BLaER1 (cell line): ENCODE measurements at regions not wholly inside any gene's neighbourhood (a gene's known extent, or its start where the extent isn't known, plus 50 kb on each side); places are given as distances from the start of the nearest gene placed in this dataset.

Source experiments
- H3K27ac ChIP-seq: shearing (Covaris generic); formaldehyde crosslinking; 2 replicates; pipeline ENCODE4 v1.8.1; 2022
- H3K27me3 ChIP-seq: shearing (Covaris generic); formaldehyde crosslinking; 2 replicates; pipeline ENCODE4 v1.8.1; 2022
- H3K36me3 ChIP-seq: shearing (Covaris generic); formaldehyde crosslinking; 2 replicates; pipeline ENCODE4 v1.8.1; 2022
- H3K4me1 ChIP-seq: shearing (Covaris generic); formaldehyde crosslinking; 2 replicates; pipeline ENCODE4 v1.8.1; 2022
- H3K4me2 ChIP-seq: shearing (Covaris generic); formaldehyde crosslinking; 2 replicates; pipeline ENCODE4 v1.8.1; 2022
- H3K4me3 ChIP-seq: shearing (Covaris generic); formaldehyde crosslinking; 2 replicates; pipeline ENCODE4 v1.8.1; 2022
- H3K9ac ChIP-seq: shearing (Covaris generic); formaldehyde crosslinking; 2 replicates; pipeline ENCODE4 v1.8.1; 2022
- H3K9me3 ChIP-seq: shearing (Covaris generic); formaldehyde crosslinking; 2 replicates; pipeline ENCODE4 v1.8.1; 2022
- H4K20me1 ChIP-seq: shearing (Covaris generic); formaldehyde crosslinking; 2 replicates; pipeline ENCODE4 v1.8.1; 2022
- Cebpa-rat ChIP-seq: shearing (Covaris generic); IDR thresholded peaks from 2 replicates; pipeline ENCODE4 v1.8.1; 2022

DNA sequence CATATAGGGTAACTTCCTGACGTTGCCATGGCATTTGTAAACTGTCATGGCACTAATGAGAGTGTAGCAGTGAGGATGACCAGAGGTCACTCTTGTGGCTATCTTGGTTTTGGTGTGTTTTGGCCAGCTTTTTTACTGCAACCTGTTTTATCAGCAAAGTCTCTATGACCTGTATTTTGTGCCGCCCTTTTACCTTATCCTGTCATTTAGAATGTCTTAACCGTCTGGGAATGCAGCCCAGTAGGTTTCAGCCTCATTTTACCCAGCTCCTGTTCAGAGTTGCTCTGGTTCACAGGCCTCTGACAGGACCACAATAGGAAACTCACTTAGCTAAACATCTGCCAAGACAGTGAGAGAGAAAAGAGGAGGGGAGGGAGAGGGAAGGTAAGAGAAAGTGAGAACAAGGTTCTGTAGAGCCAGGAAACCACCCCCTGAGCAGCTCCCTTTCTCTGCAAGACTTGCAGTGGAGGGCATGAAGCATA lies 64.8 kb upstream of the PLEKHG3 start:
- no peak for TF ChIP-seq Cebpa-rat
- Histone ChIP-seq H3K4me3 (no peak overlapping the region), H3K4me1 (peaks cover 5% of the 10 kb centered on the region; the same call in 1 of the 2 replicates), H3K4me2 (no peak overlapping the region), H3K36me3 (no peaks in the 10 kb centered on the region), H3K9me3 (0 out of 2 replicates have a peak, but pooled peaks cover 6% of the 10 kb centered on the region), H4K20me1 (no peaks in the 10 kb centered on the region), H3K9ac (no peak overlapping the region), H3K27ac (no peak overlapping the region), H3K27me3 (no peaks in the 10 kb centered on the region)

DNA sequence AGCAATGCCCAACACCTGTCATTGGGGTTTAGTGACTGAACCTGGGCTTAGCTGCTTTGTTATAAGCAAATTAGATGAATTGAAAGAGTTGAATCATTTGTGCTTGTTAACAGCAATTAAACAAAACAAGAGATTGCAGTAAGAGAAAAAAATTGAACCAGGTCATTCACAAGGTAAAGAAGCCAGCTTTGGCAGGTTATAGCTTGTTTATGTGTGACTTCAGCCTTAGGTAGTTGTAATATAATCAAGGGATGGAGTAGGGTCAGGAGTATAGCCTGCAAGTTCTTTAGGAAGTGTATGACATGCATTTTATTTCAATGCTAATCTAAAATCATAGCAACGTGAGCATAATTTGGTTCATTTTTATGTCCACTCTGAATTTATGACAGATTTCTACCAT lies 63.4 kb upstream of the PLEKHG3 start:
- H3K4me3 ChIP-seq: no peak overlapping the region
- TF ChIP-seq Cebpa-rat: no peak
- peaks cover 5% of the 10 kb centered on the region; the same call in 1 of the 2 replicates for H3K4me1 ChIP-seq

DNA sequence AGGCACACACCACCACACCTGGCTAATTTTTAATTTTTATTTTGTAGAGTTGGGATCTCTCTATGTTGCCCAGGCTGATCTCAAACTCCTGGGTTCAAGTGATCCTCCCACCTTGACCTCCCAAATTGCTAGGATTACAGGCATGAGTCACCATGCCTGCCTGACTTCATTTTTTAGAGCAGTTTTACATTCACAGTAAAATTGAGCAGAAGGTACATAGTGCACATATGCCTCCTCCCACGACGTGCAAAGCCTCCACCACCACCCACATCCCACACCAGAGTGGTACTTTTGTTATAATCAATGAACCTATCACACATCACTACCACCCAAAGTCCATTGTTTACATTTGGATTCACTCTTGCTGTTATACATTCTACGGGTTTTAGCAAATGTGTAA lies 62.5 kb upstream of the PLEKHG3 start:
- Histone ChIP-seq H3K27me3 (no peaks in the 10 kb centered on the region), H3K27ac (no peak overlapping the region), H3K9me3 (0 out of 2 replicates have a peak, but pooled peaks cover 6% of the 10 kb centered on the region), H3K36me3 (no peaks in the 10 kb centered on the region), H3K4me1 (no peaks in the 10 kb centered on the region), H3K9ac (no peak overlapping the region), H4K20me1 (no peaks in the 10 kb centered on the region), H3K4me3 (no peak overlapping the region), H3K4me2 (no peak overlapping the region)
- TF ChIP-seq Cebpa-rat: no peak

More for the DNA sequence above, 63.4 kb upstream of the PLEKHG3 start:
- no peaks in the 10 kb centered on the region for H4K20me1 ChIP-seq
- H3K9ac ChIP-seq: no peak overlapping the region
- H3K36me3 ChIP-seq: no peaks in the 10 kb centered on the region
- H3K4me2 ChIP-seq: no peak overlapping the region
- H3K9me3 ChIP-seq: 0 out of 2 replicates have a peak, but pooled peaks cover 6% of the 10 kb centered on the region
- H3K27me3 ChIP-seq: no peaks in the 10 kb centered on the region
- H3K27ac ChIP-seq: no peak overlapping the region

DNA sequence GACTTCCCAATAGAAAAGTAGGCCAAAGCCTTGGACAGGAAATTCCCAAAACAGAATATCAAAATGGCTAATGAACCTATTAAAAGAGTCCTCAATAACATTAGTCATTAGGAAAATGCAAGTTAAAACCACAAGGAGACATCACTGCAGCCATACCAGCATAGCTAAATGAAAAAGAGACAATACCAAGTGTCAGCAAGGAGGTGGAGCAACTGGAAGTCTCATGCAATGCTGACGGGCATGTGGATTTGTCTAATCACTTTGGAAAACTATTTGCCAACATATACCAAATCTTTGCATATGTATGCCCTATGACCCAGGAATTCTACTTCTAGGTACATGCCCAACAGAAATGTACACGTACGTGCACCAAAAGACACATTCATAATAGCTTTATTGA lies 60.5 kb upstream of the PLEKHG3 start:
- Histone ChIP-seq H3K4me3 (no peak overlapping the region), H3K27ac (no peak overlapping the region), H3K4me2 (no peak overlapping the region), H3K27me3 (no peaks in the 10 kb centered on the region), H3K4me1 (no peaks in the 10 kb centered on the region), H3K9me3 (0 out of 2 replicates have a peak, but pooled peaks cover 6% of the 10 kb centered on the region), H3K36me3 (no peaks in the 10 kb centered on the region), H3K9ac (no peak overlapping the region), H4K20me1 (no peaks in the 10 kb centered on the region)
- TF ChIP-seq Cebpa-rat: no peak

DNA sequence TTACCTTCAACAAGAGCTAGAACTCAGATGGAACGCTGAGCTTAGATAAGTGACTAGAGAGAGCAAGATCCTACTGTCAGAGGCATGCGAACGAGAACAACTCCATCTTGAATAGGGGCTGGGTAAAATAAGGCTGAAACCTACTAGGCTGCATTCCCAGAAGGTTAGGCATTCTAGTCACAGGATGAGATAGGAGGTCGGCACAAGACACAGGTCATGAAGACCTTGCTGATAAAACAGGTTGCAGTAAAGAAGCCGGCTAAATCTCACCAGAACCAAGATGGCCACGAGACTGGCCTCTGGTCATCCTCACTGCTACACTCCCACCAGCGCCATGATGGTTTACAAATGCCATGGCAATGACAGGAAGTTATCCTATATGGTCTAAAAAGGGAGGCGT lies 59.6 kb upstream of the PLEKHG3 start:
- H3K27ac ChIP-seq: no peak overlapping the region
- H4K20me1 ChIP-seq: no peaks in the 10 kb centered on the region
- TF ChIP-seq Cebpa-rat: no peak
- H3K36me3 ChIP-seq: no peaks in the 10 kb centered on the region
- no peak overlapping the region for H3K4me3 ChIP-seq
- H3K4me2 ChIP-seq: no peak overlapping the region
- H3K27me3 ChIP-seq: no peaks in the 10 kb centered on the region
- no peak overlapping the region for H3K9ac ChIP-seq
- peaks cover 8% of the 10 kb centered on the region for H3K4me1 ChIP-seq
- H3K9me3 ChIP-seq: 0 out of 2 replicates have a peak, but pooled peaks cover 6% of the 10 kb centered on the region

DNA sequence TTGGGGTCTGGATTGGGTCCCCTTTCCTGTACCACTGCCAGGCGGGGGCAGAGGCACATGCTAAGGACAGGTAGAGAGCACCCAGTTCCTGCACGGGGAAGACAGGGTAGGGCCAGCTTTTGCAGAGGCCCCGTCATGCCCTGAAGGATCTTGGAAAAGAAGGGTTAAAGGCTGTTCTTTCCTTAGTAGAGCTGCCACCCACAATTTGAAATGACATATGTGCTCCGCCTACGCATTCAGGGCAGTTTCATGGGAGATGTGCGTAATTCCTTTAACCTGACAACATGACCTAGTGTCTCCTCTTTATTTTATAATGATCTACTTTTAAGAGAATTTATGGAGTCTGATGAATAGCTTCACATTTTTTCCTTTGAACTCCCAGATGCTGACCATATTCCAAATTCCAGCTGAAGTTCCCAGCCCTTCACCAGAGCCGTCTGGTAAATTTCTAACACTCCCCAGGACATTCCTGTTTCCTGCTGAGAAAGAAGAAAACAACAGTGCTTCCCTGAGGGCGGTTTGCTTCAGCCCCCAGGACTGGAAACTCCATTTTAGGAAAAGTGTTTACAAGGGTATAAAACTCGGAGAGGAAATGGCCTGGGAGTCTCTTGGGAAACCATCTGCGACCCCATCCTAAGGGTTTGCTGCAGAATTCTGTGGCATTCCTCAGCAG lies 58.9 kb upstream of the PLEKHG3 start:
- no peaks in the 10 kb centered on the region for H3K27me3 ChIP-seq

DNA sequence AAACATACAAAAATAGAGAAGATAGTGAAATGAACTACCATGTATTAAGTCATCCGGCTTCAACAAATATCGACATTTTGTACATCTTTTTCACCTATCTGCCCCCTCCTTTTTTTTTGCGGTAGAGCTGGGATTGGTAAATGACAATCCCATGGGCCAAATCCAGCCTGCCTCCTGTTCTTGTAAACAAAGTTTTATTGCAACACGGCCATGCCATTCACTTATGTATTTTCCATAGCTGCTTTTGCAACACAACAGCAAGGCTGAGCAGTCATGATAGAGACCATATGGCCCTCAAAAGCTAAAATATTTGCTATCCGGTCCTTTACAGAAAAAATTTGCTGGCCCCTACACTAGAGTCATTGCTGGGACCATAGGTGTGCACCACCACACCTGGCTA lies 58.1 kb upstream of the PLEKHG3 start:
- Histone ChIP-seq H3K27me3 (no peaks in the 10 kb centered on the region), H3K27ac (no peak overlapping the region), H3K4me1 (peaks cover 22% of the 10 kb centered on the region), H3K4me2 (no peak overlapping the region), H4K20me1 (no peaks in the 10 kb centered on the region), H3K9me3 (0 out of 2 replicates have a peak, but pooled peaks cover 6% of the 10 kb centered on the region), H3K36me3 (no peaks in the 10 kb centered on the region), H3K9ac (no peak overlapping the region), H3K4me3 (no peak overlapping the region)
- TF ChIP-seq Cebpa-rat: no peak

More for the DNA sequence above, 58.9 kb upstream of the PLEKHG3 start:
- TF ChIP-seq Cebpa-rat: no peak
- Histone ChIP-seq H4K20me1 (no peaks in the 10 kb centered on the region), H3K4me3 (no peak overlapping the region), H3K9ac (no peak overlapping the region), H3K36me3 (no peaks in the 10 kb centered on the region), H3K9me3 (0 out of 2 replicates have a peak, but pooled peaks cover 6% of the 10 kb centered on the region), H3K4me2 (no peak overlapping the region), H3K4me1 (peaks cover 15% of the 10 kb centered on the region), H3K27ac (no peak overlapping the region)

DNA sequence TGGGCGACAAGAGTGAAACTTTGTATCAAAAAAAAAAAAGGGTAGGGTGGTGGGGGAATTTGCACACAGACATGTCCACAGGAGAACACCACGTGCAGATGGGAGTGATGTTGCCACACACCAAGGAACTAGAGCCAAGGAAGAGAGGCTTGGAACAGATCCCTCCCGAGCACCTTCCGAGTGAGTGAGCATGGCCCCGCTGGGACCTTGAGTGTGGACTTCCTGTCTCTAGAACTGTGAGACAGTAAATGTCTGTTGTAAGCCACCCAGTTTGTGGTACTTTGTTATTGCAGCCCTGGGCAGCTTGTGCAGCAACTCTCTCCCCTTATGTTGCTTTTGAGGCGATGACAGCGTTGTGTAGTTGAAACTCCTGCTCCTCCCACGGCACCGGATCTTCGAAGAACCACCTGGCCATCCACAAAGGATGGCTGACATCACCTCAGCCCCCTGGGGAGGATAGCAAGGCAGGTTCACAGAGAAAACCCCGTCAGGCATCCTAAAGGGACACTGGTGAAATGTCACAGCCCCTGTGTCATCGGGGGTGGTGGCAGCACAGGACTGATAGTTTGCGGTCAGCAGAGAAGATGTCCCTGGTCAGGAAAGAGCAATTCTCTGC lies 54.7 kb upstream of the PLEKHG3 start:
- H3K4me1 ChIP-seq: peaks cover 32% of the 10 kb centered on the region
- no peak for TF ChIP-seq Cebpa-rat
- H4K20me1 ChIP-seq: no peaks in the 10 kb centered on the region
- H3K4me2 ChIP-seq: peak overlapping the region; percentile 73
- H3K36me3 ChIP-seq: no peaks in the 10 kb centered on the region
- no peaks in the 10 kb centered on the region for H3K9me3 ChIP-seq
- no peak overlapping the region for H3K27ac ChIP-seq
- H3K9ac ChIP-seq: no peak overlapping the region
- H3K4me3 ChIP-seq: no peak overlapping the region
- no peaks in the 10 kb centered on the region for H3K27me3 ChIP-seq

DNA sequence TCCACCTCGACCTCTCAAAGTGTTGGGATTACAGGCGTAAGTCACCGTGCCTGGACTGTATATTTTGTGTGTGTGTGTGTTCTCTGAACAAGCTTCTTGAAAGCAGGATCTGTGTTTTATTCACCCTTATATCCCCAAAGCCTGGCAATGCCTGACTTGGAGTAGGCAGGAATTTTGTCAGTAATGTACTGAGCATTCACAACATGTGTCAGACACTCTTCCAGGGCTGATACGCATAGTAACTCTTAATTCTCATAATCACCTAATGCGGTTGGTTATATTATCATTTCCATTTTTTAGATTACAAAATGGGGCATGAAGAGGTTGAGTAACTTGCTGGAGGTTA lies 50.4 kb upstream of the PLEKHG3 start:
- H3K9me3 ChIP-seq: peaks cover 8% of the 10 kb centered on the region
- H3K9ac ChIP-seq: no peak overlapping the region
- no peak overlapping the region for H3K4me2 ChIP-seq
- TF ChIP-seq Cebpa-rat: no peak
- no peak overlapping the region for H3K4me3 ChIP-seq
- peaks cover 40% of the 10 kb centered on the region for H3K4me1 ChIP-seq
- H3K36me3 ChIP-seq: no peaks in the 10 kb centered on the region
- no peaks in the 10 kb centered on the region for H4K20me1 ChIP-seq
- no peak overlapping the region for H3K27ac ChIP-seq
- H3K27me3 ChIP-seq: no peaks in the 10 kb centered on the region

DNA sequence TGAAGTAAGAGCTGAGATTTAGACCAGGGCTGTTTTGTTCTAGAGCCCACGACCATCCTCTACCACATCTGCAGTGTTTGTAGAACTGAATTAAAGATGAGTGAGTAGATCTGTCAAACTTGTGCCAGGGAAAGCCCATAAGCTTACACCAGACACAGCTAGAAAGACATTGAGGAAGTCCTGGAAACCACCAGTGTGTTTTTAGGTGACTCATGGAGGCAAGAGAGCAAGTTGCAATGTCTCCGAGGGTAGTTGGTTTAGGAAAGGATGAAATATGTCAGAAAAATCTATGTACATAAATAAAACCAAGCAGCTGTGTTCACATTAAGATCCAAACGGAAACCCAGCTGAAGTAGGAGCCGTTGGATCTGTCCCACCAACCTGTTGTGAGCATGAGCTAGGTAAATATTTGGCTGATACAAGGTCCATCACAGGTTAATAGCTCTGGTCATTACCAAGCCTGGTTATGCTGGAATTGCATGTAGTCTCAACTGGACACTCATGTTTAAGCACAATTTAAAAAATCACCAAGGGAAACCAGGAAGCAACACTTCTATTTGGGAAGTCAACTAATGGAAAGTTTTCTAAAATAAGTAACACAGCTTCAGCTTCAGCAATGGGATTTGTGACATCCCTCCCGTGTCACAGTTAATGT lies 49.9 kb upstream of the PLEKHG3 start:
- no peaks in the 10 kb centered on the region for H3K36me3 ChIP-seq
- H3K4me2 ChIP-seq: peak overlapping the region; percentile 49
- no peak overlapping the region for H3K27ac ChIP-seq

More for the DNA sequence above, 49.9 kb upstream of the PLEKHG3 start:
- H3K9ac ChIP-seq: no peak overlapping the region
- H3K4me1 ChIP-seq: peaks cover 35% of the 10 kb centered on the region
- TF ChIP-seq Cebpa-rat: no peak
- no peak overlapping the region for H3K4me3 ChIP-seq
- H3K9me3 ChIP-seq: peaks cover 8% of the 10 kb centered on the region
- H4K20me1 ChIP-seq: no peaks in the 10 kb centered on the region
- H3K27me3 ChIP-seq: no peaks in the 10 kb centered on the region
